HG02798 (cell line): ENCODE measurements at regions not wholly inside any gene's neighbourhood (a gene's known extent, or its start where the extent isn't known, plus 50 kb on each side); places are given as distances from the start of the nearest gene placed in this dataset.
"Not testable (repeated sequence)": the region's sequence is repeated elsewhere in the genome, so short reads cannot be mapped to it uniquely, and the experiment has no call there.

ENCODE experiments used
- ATAC-seq: cut with Tn5 transposase; IDR thresholded peaks from one replicate; pipeline ENCODE4 v1.9.1; 2021; ENCODE audit warnings: mild to moderate bottlenecking; ENCODE audit not compliant: unreplicated experiment, poor library complexity

DNA sequence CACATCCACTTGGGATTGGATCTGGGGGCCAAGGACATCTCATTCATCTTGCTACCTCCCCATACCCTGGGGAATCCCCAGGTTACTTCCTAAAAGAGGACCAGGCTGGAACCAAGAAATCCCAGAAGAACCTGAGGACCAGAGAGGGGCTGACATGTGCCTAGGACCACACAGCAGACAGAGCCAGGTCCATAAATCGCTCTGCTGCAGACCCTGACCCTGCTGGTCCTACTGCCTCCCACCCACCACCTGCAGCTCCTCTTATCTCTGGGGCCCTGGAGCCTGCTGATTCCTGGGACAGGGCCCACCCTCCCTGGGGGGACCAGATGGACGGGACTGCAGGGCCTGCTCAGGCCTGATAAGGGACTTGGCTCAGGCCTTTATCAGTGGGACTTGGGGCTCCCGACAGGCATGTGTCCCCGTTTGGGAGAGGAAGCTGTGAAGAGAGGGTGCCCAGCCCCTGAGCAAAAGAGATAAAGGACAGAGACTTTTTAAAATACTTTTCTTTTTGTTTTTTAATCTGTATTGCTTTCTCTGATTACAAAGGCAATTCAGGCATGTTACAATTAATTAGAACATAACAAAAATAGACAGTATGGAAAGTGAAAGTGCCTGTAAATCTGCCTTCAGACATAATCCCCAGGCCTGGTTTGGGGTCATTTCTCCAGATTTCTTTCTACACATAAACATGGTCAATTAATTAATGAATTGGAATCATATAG, 101.3 kb upstream of the LARP1 start:
- no peak for ATAC-seq

- no peak for ATAC-seq
Measured at GRCh38 chr5:154653418-154653763, 101.8 kb upstream of the LARP1 start.

DNA sequence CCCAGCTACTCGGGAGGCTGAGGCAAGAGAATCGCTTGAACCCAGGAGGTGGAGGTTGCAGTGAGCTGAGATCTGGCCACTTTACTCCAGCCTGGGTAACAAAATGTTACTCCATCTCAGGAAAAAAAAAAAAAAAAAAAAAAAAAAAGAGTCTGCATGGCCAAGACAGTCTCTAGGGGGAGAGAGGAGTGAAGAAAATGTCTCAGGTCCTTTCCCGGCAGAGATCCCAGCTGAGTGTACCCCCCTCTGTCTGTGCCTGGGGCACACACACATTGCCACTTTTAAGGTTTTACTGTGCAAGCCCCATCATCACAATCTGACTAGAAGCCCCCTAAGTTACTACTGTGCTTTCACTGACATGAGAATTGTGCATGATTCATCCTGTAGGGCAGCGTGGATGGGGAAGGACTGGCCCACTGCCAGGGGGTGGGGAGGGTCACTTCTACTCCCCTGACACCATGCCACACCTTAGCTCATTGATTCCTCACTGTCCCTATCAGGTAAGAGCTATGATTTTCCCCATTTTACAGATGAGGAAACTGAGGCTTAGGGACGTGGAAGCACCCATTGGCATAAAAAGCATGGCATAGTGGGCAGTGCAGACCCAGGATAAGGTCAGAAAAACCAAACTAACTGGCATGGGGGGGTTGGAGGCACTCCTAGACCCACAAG, 102.3 kb upstream of the LARP1 start:
- ATAC-seq = no peak

DNA sequence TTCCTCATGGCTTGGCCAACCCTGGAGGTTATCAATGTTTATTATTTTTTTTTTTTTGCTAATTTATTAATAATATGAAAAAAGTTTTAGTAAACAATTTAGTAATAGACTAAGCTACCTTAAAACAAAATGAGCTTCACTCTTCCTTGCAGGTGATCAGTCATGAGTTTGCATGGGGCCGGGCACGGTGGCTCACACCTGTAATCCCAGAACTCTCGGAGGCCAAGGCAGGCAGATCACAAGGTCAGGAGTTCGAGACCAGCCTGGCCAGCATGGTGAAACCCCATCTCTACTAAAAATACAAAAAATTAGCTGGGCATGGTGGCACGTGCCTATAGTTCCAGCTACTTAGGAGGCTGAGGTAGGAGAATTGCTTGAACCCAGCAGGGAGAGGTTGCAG, 103.4 kb upstream of the LARP1 start:
- not testable (repeated sequence) for ATAC-seq

DNA sequence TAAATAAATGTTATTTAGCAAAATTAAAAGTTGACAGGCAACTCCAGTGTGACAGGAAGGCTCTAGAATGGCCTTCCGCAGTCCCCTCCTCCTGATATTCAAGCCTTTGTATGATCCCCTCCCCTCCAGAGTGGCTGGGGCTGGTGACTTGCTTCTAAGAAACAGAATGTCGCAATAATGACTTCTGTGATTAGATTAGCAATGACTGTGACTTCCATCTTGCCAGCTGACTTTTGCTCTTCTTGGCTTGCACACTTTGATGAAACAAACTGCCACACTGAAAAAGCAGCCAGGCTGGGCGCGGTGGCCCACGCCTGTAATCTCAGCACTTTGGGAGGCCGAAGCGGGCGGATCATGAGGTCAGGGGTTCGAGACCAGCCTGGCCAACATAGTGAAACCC, 106.5 kb upstream of the LARP1 start:
- no peak for ATAC-seq

GRCh38 chr5:154648229-154648628, 106.9 kb upstream of the LARP1 start:
- no peak for ATAC-seq

DNA sequence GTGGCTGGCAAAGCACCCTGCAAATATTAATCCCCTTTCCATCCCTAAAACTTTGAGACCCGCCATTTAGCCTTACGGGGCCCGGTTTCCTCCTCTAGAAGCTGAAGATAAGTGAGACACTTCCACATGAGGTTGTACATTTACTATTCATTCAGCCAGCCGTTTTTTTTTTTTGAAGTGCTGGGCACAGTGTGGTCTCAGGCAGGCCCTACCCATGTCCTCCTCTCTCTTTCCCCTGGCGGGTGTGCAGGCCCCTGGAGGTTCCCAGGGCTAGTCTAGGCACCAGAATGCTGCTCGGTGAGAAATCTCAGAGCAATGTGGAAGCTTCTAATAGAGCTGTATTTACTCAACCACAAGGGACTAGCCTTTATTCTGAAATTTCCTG, 107.4 kb upstream of the LARP1 start:
- peak; percentile 10 for ATAC-seq

DNA sequence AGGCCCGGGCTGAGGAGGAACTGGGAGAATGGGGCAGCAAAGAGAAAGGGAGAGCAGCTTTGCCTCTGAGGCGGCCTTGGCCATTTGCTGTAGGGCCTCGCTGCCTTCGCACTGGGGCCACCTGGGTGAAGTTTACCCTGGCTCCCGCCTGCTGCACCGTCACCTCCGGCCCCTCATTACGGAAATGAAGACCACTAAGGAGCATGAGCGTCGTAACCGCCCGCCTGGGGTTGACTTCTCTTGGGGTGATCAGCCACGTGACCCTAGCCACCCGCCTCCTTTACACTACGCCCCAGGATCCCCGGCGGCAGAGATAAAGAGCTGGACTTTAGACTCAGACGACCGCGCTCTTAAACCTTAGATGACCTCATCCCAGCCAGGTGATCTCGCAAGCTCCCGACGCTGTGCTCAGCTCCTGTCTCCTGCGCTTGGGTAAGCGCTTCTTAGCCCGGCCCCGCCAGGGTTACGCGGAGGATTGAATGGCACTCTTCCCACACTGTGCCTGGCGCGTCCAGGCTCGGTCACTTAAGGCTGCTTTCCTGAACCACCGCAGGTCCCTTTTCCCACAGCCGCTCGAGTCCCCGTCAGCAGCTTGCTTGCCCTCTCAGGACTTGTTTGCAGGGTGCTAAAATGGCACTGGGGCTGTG, 107.9 kb upstream of the LARP1 start:
- peak; percentile 87 for ATAC-seq

- peak; percentile 15 for ATAC-seq
Measured at GRCh38 chr5:154646745-154647113, 108.4 kb upstream of the LARP1 start.

- no peak for ATAC-seq
Measured at GRCh38 chr5:154644745-154645411, 110.3 kb upstream of the LARP1 start.

GRCh38 chr5:154642499-154643245, 112.5 kb upstream of the LARP1 start:
- no peak for ATAC-seq

DNA sequence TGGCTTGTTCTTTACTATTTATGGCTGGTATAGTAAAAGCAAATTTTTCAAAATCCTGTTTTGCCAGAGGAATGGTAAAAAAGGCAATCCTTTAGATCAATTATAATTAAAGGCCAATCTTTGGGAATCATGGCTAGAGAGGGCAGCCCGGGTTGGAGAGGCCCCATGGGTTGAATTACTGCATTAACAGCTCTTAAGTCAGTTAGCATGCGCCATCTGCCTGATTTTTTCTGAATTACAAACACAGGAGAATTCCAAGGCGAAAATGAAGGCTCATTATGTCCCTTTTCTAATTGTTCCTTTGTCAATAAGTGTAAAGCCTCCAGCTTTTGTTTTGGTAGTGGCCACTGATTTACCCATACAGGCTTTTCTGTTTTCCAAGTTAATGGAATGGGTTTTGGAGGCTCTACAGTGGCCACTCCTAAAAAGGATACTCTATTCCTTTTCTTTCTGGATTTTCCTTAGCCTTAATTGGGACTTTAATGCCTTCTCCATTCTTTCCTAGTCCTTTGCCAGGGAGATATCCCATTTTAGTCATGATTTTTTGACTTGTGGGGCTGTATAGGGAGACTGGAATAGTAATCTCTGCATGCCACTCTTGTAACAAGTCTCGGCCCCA, 114.9 kb upstream of the LARP1 start:
- ATAC-seq = not testable (repeated sequence)

DNA sequence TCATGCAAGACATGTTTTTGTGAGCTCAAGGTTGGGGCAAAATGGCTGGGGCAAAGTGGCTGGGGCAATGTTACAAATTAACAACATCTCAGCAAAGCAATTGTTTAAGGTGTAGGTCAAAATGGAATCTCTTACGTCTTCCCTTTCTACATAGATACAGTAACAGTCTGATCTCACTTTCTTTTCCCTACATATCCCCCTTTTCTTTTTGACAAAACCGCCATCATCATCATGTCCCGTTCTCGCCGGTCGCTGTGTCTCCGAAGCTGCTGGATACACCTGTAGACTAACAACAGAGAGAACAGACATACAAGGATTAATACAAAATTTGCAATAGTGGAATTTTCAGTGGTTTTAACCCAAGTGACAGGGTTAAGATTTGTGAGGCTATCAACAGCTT, 118.4 kb upstream of the LARP1 start:
- ATAC-seq = not testable (repeated sequence)

GRCh38 chr5:154636271-154636670, 118.9 kb upstream of the LARP1 start:
- ATAC-seq = not testable (repeated sequence)

GRCh38 chr5:154633744-154634143, 121.4 kb upstream of the LARP1 start:
- ATAC-seq = not testable (repeated sequence)

DNA sequence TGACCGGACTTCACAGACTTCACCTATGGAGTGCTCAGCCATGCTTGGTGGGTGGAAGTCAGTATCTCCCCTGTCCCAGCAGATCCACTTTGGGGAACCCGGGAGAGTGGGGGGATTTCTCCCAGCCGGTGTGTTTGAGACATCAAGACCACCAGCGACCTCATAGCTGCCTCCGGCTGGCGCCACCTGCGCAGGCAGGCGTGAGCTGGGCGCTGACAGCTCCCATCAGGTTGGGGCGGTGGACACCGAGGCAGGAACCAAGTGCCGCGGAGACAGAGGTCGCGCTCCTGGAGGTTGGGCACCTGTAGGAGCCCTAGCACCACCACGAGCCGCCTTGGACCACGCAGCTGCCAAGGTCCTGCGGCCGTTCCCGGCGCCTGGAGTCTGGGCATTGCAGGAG, 124.0 kb upstream of the LARP1 start:
- ATAC-seq = no peak

- ATAC-seq = no peak
Measured at GRCh38 chr5:154630410-154630809, 124.8 kb upstream of the LARP1 start.

DNA sequence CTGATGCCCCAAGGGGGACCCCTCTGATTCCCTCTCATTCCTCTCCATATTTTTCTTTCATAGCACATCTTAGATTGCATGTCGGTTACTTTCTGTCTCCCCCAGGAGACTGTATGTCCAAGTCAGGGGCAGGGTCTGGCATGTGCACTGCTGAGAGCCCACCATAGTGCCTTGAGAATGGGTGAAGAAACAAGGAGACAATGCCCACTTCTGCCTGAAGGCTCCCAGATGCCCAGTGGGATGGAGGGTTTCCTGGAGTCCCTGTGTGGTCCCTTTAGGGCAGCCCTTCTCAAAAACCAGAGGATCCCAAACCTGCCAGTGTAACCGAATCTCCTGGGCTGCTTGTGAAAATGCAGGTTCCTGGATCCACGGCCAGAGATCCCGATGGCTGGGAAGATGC, 126.5 kb upstream of the LARP1 start:
- no peak for ATAC-seq

DNA sequence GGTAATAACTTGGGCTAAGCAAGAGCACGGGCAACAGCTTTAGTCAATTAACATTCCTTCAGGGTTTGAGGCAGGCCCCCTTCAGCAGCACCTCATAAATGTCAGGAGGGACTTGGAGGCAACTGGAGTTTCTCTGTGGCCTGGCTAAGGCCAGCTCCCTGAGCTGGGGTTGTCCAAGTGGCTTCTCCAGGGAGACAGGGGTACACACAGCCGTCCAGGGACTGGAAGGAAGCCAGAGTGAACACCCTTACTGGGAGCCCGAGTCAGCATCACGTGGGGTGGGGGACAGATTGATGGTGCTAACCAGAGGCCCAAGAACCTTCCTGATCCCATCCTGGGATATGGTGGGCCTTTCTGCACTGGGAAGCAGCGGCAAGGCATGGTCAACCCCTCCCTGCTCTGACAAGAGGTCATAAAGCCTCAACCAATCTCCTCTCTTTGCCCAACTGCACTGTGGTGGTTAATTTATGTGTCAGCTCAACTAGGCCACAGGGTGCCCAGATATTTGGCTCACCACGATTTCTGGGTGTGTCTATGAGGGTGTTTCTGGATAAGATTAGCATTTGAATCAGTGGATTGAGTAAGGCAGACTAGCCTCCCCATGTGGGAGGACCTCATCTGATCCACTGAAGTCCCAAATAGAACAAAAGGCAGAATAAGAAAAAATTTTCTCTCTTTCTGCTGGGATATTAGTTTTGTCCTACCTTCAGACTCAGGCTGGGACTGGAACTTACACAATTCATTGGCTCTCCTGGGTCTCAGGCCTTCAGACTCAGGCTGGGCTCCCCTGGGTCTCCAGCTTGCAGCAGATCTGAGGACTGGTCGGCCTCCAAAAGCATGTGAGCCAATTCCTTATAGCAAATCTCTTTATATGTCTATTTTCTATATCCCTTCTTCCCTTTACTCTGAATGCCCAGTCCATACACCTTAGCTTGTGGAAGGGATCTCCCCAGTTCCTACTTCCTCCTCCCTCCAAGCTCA, 127.2 kb upstream of the LARP1 start:
- ATAC-seq = no peak
